Liver (tissue), 8 donors: ENCODE measurements at regions not wholly inside any gene's neighbourhood (a gene's known extent, or its start where the extent isn't known, plus 50 kb on each side); places are given as distances from the start of the nearest gene placed in this dataset.

Source experiments
- DNase-seq: peaks from one replicate; pipeline ENCODE4 v3.0.0-alpha.2; 2017; ENCODE audit warnings: low spot score
- H3K27ac ChIP-seq, 2 donors: one replicate each; pipeline ENCODE4 v1.7.0; 2013; ENCODE audit warnings: inconsistent platforms in 2 of 2, low read length in 2 of 2, control low read depth in 1 of 2, low read depth in 1 of 2, mild to moderate bottlenecking in 1 of 2
- H3K27me3 ChIP-seq, 4 donors: one replicate each; pipeline versions ENCODE4 v1.6.1 to v1.7.0; 2013; ENCODE audit warnings: low read length in 3 of 4, inconsistent platforms in 1 of 4, mild to moderate bottlenecking in 1 of 4, moderate library complexity in 1 of 4; ENCODE audit not compliant: control insufficient read depth in 4 of 4, insufficient read depth in 4 of 4
- H3K36me3 ChIP-seq, 4 donors: one replicate each; pipeline versions ENCODE4 v1.6.1 to v1.7.0; 2013; ENCODE audit warnings: low read length in 3 of 4, mild to moderate bottlenecking in 3 of 4, low read depth in 1 of 4, moderate library complexity in 1 of 4; ENCODE audit not compliant: control insufficient read depth in 4 of 4, insufficient read depth in 3 of 4
- H3K4me1 ChIP-seq, 4 donors: one replicate each; pipeline versions ENCODE4 v1.6.1 to v1.7.0; 2013; ENCODE audit warnings: low read length in 3 of 4, mild to moderate bottlenecking in 3 of 4, moderate library complexity in 1 of 4; ENCODE audit not compliant: control insufficient read depth in 4 of 4, insufficient read depth in 4 of 4
- H3K4me3 ChIP-seq, 3 donors: one replicate each; pipeline versions ENCODE4 v1.6.1 to v1.7.0; 2013; ENCODE audit warnings: low read length in 3 of 3, control low read depth in 1 of 3, low read depth in 1 of 3, mild to moderate bottlenecking in 1 of 3
- H3K9ac ChIP-seq, 2 donors: one replicate each; pipeline ENCODE4 v1.7.0; 2013; ENCODE audit warnings: low read length in 2 of 2, mild to moderate bottlenecking in 2 of 2, moderate library complexity in 2 of 2, control low read depth in 1 of 2, low read depth in 1 of 2
- H3K9me3 ChIP-seq, 4 donors: one replicate each; pipeline versions ENCODE4 v1.6.1 to v1.7.0; 2013; ENCODE audit warnings: low read length in 3 of 4; ENCODE audit not compliant: control insufficient read depth in 4 of 4
- EGR1 ChIP-seq, 2 donors: IDR thresholded peaks; 2 replicates each; pipeline ENCODE4 v1.6.1; 2016 to 2018; ENCODE audit warnings: antibody characterized with exemption in 2 of 2, low read depth in 2 of 2
- FOXA1 ChIP-seq: IDR thresholded peaks from 2 replicates; pipeline ENCODE4 v1.6.1; 2016; ENCODE audit warnings: antibody characterized with exemption
- FOXA2 ChIP-seq: IDR thresholded peaks from 2 replicates; pipeline ENCODE4 v1.6.1; 2016; ENCODE audit warnings: antibody characterized with exemption
- GABPA ChIP-seq, 2 donors: IDR thresholded peaks in 1 of 2; conservative IDR thresholded peaks in 1 of 2; 2 replicates each; pipeline ENCODE4 v1.6.1; 2016; ENCODE audit warnings: antibody characterized with exemption in 2 of 2, mild to moderate bottlenecking in 1 of 2, moderate library complexity in 1 of 2
- HNF4G ChIP-seq: IDR thresholded peaks from 2 replicates; pipeline ENCODE4 v1.6.1; 2016; ENCODE audit warnings: antibody characterized with exemption
- JUND ChIP-seq, 2 donors: IDR thresholded peaks; 2 replicates each; pipeline ENCODE4 v1.6.1; 2016; ENCODE audit warnings: antibody characterized with exemption in 2 of 2
- RXRA ChIP-seq, 2 donors: IDR thresholded peaks; 2 replicates each; pipeline ENCODE4 v1.6.1; 2017 to 2018; ENCODE audit warnings: antibody characterized with exemption in 2 of 2, mild to moderate bottlenecking in 1 of 2
- SP1 ChIP-seq: IDR thresholded peaks from 2 replicates; pipeline ENCODE4 v1.6.1; 2018; ENCODE audit warnings: antibody characterized with exemption, mild to moderate bottlenecking
- TAF1 ChIP-seq: conservative IDR thresholded peaks from 2 replicates; pipeline ENCODE4 v1.6.1; 2016; ENCODE audit warnings: antibody characterized with exemption, mild to moderate bottlenecking
- YY1 ChIP-seq: IDR thresholded peaks from 2 replicates; pipeline ENCODE4 v1.6.1; 2016; ENCODE audit warnings: antibody characterized with exemption, mild to moderate bottlenecking
- WGBS: extraction: QIAGEN DNeasy Blood & Tissue Kit; methylation state at CpG from one replicate; pipeline ENCODE4 v1.1.7; 2013; 5-methylcytosine and 5-hydroxymethylcytosine counted together
- TF ChIP-seq, protein P1 (sequence below): fragments of 150-350 bp; IDR thresholded peaks from 2 replicates; pipeline ENCODE4 v1.5.1; 2017; ENCODE audit warnings: improper control_type of control experiment, low read depth, low read length; ENCODE audit not compliant: missing input control
- TF ChIP-seq, protein P2 (sequence below): IDR thresholded peaks from 2 replicates; pipeline ENCODE4 v1.6.1; 2016; ENCODE audit warnings: antibody characterized with exemption
- TF ChIP-seq, protein P3 (sequence below): IDR thresholded peaks from 2 replicates; pipeline ENCODE4 v1.6.1; 2016; ENCODE audit warnings: antibody characterized with exemption, mild to moderate bottlenecking
- TF ChIP-seq, protein P4 (sequence below): IDR thresholded peaks from 2 replicates; pipeline ENCODE4 v1.6.1; 2016; ENCODE audit warnings: antibody characterized with exemption
- donor health status: healthy.
- donor health status: healthy.
- donor health status: healthy.
- donor health status: healthy.
- donor health status: healthy.

DNA sequence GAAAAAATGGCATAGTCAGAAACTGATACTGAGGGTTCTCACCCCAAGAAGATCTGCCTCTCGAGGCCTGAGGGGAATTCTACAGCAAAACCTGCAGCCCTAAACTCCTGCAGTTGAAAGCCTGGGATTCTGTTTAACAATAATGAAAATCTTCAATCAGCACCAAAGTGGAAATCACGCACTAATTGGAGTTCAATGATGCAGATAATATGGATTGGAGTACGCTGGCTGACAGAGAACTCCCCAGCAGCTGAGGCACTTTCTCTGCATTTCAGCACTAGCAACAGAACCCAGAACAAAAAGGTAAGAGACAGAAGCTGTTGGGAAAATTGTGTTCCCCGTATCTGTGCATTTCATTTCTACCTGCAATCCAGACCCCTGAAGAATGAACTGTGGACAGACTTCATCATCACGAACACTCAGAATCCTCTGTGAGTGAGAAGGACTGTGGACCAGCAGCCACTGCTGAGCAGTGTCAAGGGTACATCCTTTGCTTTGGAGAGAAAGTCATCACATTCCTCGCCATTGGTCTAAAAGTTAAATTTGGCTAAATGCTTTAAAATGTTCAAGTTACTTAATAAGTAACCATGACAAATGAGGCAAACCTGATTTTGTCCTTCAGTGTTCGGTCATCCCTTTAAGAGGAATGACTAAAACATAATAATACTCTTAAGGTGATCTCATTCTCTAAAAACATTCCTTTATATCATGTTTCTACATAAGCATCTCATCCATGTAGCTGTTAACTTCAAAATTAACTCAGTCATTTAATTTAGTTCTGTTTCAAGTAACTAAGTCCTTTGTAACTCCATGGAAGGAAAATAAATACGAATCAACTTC is 126.1 kb downstream of the GAS1 start (continued):
- TF ChIP-seq, protein P1, sequence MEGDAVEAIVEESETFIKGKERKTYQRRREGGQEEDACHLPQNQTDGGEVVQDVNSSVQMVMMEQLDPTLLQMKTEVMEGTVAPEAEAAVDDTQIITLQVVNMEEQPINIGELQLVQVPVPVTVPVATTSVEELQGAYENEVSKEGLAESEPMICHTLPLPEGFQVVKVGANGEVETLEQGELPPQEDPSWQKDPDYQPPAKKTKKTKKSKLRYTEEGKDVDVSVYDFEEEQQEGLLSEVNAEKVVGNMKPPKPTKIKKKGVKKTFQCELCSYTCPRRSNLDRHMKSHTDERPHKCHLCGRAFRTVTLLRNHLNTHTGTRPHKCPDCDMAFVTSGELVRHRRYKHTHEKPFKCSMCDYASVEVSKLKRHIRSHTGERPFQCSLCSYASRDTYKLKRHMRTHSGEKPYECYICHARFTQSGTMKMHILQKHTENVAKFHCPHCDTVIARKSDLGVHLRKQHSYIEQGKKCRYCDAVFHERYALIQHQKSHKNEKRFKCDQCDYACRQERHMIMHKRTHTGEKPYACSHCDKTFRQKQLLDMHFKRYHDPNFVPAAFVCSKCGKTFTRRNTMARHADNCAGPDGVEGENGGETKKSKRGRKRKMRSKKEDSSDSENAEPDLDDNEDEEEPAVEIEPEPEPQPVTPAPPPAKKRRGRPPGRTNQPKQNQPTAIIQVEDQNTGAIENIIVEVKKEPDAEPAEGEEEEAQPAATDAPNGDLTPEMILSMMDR: no peak
- no peak for TF ChIP-seq TAF1

DNA sequence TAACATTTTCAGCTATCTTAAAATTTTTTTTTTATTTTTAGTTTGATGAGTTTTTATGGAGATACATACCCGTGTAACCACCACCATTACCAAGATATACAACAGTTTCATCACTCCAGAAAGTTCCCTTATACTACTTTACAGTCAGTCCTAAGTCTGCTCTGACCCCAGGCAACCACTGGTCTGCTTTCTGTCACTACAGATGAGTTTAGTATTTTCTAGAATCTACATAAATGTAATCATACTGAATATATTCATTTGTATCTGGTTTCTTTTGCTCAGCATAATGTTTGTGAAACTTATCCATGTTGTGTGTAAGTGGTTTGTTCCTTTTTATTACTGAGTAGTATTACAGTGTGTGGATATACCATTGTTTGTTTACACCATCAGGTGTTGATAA is 127.8 kb downstream of the GAS1 start:
- peaks cover 0 to 4% (median 0%) of the 10 kb centered on the region in 4 donors for H3K27me3 ChIP-seq
- WGBS: 63% methylated on average over 1 of the region's 1 CpG
- no peak for DNase-seq
- no peak overlapping the region for H3K27ac ChIP-seq
- H3K9me3 ChIP-seq: peaks cover 7 to 21% (median 12%) of the 10 kb centered on the region in 4 donors
- no peaks in the 10 kb centered on the region for H3K4me1 ChIP-seq
- H3K9ac ChIP-seq: no peak overlapping the region
- no peaks in the 10 kb centered on the region for H3K36me3 ChIP-seq
- TF ChIP-seq, protein P2, sequence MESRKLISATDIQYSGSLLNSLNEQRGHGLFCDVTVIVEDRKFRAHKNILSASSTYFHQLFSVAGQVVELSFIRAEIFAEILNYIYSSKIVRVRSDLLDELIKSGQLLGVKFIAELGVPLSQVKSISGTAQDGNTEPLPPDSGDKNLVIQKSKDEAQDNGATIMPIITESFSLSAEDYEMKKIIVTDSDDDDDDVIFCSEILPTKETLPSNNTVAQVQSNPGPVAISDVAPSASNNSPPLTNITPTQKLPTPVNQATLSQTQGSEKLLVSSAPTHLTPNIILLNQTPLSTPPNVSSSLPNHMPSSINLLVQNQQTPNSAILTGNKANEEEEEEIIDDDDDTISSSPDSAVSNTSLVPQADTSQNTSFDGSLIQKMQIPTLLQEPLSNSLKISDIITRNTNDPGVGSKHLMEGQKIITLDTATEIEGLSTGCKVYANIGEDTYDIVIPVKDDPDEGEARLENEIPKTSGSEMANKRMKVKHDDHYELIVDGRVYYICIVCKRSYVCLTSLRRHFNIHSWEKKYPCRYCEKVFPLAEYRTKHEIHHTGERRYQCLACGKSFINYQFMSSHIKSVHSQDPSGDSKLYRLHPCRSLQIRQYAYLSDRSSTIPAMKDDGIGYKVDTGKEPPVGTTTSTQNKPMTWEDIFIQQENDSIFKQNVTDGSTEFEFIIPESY: no peak
- no peak for TF ChIP-seq FOXA1
- TF ChIP-seq RXRA (IDR thresholded peaks at IDR 0.05): no peak
- TF ChIP-seq JUND (IDR thresholded peaks at IDR 0.05): no peak
- TF ChIP-seq HNF4G: no peak
- TF ChIP-seq FOXA2: no peak
- TF ChIP-seq, protein P3, sequence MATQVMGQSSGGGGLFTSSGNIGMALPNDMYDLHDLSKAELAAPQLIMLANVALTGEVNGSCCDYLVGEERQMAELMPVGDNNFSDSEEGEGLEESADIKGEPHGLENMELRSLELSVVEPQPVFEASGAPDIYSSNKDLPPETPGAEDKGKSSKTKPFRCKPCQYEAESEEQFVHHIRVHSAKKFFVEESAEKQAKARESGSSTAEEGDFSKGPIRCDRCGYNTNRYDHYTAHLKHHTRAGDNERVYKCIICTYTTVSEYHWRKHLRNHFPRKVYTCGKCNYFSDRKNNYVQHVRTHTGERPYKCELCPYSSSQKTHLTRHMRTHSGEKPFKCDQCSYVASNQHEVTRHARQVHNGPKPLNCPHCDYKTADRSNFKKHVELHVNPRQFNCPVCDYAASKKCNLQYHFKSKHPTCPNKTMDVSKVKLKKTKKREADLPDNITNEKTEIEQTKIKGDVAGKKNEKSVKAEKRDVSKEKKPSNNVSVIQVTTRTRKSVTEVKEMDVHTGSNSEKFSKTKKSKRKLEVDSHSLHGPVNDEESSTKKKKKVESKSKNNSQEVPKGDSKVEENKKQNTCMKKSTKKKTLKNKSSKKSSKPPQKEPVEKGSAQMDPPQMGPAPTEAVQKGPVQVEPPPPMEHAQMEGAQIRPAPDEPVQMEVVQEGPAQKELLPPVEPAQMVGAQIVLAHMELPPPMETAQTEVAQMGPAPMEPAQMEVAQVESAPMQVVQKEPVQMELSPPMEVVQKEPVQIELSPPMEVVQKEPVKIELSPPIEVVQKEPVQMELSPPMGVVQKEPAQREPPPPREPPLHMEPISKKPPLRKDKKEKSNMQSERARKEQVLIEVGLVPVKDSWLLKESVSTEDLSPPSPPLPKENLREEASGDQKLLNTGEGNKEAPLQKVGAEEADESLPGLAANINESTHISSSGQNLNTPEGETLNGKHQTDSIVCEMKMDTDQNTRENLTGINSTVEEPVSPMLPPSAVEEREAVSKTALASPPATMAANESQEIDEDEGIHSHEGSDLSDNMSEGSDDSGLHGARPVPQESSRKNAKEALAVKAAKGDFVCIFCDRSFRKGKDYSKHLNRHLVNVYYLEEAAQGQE: no peak
- TF ChIP-seq, protein P4, sequence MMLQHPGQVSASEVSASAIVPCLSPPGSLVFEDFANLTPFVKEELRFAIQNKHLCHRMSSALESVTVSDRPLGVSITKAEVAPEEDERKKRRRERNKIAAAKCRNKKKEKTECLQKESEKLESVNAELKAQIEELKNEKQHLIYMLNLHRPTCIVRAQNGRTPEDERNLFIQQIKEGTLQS: no peak
- no peak overlapping the region for H3K4me3 ChIP-seq

DNA sequence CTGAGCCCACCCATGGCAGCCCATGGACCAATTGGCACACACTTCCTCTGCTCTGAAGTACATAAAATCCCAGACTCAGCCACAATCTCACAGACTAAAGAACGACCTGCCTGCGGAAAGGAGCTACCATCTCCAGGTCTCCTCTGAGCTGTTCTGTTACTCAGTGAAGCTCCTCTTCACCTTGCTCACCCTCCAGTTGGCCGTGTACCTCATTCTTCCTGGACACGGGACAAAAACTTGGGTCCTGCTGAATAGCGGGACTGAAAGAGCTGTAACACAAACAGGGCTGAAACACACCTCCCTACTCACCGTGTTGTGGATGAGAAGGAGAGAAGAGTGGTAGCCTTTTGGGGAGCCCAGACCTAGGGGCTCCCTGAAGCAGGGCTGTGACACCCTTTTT is 128.7 kb downstream of the GAS1 start:
- TF ChIP-seq YY1 (no peak), TAF1 (no peak), HNF4G (no peak), GABPA (IDR thresholded peaks at IDR 0.05 in 1 of 2, conservative IDR thresholded peaks at IDR 0.05 in 1 of 2) (no peak), EGR1 (IDR thresholded peaks at IDR 0.05; ENCODE audit: low read depth in 2 of 2) (no peak), SP1 (no peak), FOXA2 (no peak), RXRA (IDR thresholded peaks at IDR 0.05) (no peak)
- TF ChIP-seq, protein P4: no peak
- TF ChIP-seq, protein P1: no peak
- TF ChIP-seq, protein P3: no peak
- WGBS: 94% methylated on average over 6 of the region's 6 CpGs

More for the DNA sequence above, 128.7 kb downstream of the GAS1 start:
- Histone ChIP-seq H3K36me3 (no peaks in the 10 kb centered on the region), H3K4me1 (no peaks in the 10 kb centered on the region), H3K9ac (no peak overlapping the region), H3K27me3 (peaks cover 0 to 4% (median 0%) of the 10 kb centered on the region in 4 donors), H3K9me3 (peaks cover 7 to 21% (median 12%) of the 10 kb centered on the region in 4 donors), H3K27ac (no peak overlapping the region), H3K4me3 (no peak overlapping the region)
- no peak for DNase-seq
